ENCODE measurements at regions not wholly inside any gene's neighbourhood (a gene's known extent, or its start where the extent isn't known, plus 50 kb on each side); places are given as distances from the start of the nearest gene placed in this dataset.
A peak's percentile ranks its signal among the peaks of the same experiment; 100 is the strongest.

DNA sequence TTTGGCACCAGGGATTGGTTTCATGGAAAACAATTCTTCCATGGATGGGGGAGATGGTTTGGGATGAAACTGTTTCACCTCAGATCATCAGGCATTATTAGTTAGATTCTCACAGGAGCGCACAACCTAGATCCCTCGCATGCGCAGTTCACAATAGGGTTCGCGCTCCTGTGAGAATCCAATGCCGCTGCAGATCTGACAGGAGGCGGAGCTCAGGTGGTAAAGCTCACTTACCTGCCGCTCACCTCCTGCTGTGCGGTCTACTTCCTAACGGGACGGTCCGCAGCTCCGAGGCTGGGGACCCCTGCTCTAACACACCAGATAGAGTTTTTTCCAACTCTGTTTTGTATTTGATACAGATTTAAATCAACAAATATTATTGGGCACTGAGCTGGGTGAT lies 286.5 kb downstream of the MTX2 start (continued):
- TF ChIP-seq, protein P1, sequence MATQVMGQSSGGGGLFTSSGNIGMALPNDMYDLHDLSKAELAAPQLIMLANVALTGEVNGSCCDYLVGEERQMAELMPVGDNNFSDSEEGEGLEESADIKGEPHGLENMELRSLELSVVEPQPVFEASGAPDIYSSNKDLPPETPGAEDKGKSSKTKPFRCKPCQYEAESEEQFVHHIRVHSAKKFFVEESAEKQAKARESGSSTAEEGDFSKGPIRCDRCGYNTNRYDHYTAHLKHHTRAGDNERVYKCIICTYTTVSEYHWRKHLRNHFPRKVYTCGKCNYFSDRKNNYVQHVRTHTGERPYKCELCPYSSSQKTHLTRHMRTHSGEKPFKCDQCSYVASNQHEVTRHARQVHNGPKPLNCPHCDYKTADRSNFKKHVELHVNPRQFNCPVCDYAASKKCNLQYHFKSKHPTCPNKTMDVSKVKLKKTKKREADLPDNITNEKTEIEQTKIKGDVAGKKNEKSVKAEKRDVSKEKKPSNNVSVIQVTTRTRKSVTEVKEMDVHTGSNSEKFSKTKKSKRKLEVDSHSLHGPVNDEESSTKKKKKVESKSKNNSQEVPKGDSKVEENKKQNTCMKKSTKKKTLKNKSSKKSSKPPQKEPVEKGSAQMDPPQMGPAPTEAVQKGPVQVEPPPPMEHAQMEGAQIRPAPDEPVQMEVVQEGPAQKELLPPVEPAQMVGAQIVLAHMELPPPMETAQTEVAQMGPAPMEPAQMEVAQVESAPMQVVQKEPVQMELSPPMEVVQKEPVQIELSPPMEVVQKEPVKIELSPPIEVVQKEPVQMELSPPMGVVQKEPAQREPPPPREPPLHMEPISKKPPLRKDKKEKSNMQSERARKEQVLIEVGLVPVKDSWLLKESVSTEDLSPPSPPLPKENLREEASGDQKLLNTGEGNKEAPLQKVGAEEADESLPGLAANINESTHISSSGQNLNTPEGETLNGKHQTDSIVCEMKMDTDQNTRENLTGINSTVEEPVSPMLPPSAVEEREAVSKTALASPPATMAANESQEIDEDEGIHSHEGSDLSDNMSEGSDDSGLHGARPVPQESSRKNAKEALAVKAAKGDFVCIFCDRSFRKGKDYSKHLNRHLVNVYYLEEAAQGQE (IDR thresholded peaks at IDR 0.05) = no peak
- TF ChIP-seq EGR1 (IDR thresholded peaks at IDR 0.05; ENCODE audit: low read depth in 2 of 2) = no peak

DNA sequence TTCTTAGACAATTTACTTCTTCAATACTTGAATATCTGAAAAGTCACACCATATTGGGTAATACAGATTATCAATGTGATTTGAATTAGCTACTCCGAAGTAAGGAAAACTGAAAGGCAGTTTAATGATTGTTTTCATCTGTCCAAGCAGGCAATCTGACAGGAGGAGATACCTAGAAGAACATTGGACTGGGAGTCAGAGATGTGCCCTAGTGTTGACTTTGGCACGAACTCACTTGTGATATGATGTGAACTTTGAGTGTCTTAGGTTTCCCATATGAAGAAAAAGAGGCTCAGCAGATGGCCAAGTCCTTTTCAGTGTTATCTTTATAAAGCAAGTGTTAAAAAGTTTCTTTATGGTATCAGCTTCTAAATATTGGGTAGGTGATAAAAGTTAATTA lies 287.1 kb downstream of the MTX2 start:
- Histone ChIP-seq H3K9me3 (ENCODE audit: control insufficient read depth in 4 of 4, low read length in 3 of 4) (no peaks in the 10 kb centered on the region), H3K9ac (ENCODE audit: low read depth in 1 of 2, low read length in 2 of 2) (no peak overlapping the region), H3K4me3 (ENCODE audit: low read depth in 1 of 3, low read length in 3 of 3) (no peak overlapping the region), H3K27me3 (ENCODE audit: control insufficient read depth in 4 of 4, insufficient read depth in 4 of 4, low read length in 3 of 4) (peaks cover 0 to 4% (median 0%) of the 10 kb centered on the region in 4 donors), H3K4me1 (ENCODE audit: control insufficient read depth in 4 of 4, insufficient read depth in 4 of 4, low read length in 3 of 4) (peaks cover 0 to 19% (median 10%) of the 10 kb centered on the region in 4 donors), H3K36me3 (ENCODE audit: control insufficient read depth in 4 of 4, insufficient read depth in 3 of 4, low read depth in 1 of 4, low read length in 3 of 4) (no peaks in the 10 kb centered on the region), H3K27ac (ENCODE audit: low read depth in 1 of 2, low read length in 2 of 2) (no peak overlapping the region)
- DNase-seq (ENCODE audit: low spot score) = no peak
- 25% methylated on average over 2 of the region's 2 CpGs for WGBS
- TF ChIP-seq HNF4A (conservative IDR thresholded peaks at IDR 0.05) (peak; percentile 15), SP1 (IDR thresholded peaks at IDR 0.05) (no peak), GABPA (IDR thresholded peaks at IDR 0.05 in 1 of 2, conservative IDR thresholded peaks at IDR 0.05 in 1 of 2) (no peak), TAF1 (conservative IDR thresholded peaks at IDR 0.05) (no peak)
- TF ChIP-seq, protein P2, sequence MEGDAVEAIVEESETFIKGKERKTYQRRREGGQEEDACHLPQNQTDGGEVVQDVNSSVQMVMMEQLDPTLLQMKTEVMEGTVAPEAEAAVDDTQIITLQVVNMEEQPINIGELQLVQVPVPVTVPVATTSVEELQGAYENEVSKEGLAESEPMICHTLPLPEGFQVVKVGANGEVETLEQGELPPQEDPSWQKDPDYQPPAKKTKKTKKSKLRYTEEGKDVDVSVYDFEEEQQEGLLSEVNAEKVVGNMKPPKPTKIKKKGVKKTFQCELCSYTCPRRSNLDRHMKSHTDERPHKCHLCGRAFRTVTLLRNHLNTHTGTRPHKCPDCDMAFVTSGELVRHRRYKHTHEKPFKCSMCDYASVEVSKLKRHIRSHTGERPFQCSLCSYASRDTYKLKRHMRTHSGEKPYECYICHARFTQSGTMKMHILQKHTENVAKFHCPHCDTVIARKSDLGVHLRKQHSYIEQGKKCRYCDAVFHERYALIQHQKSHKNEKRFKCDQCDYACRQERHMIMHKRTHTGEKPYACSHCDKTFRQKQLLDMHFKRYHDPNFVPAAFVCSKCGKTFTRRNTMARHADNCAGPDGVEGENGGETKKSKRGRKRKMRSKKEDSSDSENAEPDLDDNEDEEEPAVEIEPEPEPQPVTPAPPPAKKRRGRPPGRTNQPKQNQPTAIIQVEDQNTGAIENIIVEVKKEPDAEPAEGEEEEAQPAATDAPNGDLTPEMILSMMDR (IDR thresholded peaks at IDR 0.05; ENCODE audit: low read depth, low read length, missing input control) = no peak

DNA sequence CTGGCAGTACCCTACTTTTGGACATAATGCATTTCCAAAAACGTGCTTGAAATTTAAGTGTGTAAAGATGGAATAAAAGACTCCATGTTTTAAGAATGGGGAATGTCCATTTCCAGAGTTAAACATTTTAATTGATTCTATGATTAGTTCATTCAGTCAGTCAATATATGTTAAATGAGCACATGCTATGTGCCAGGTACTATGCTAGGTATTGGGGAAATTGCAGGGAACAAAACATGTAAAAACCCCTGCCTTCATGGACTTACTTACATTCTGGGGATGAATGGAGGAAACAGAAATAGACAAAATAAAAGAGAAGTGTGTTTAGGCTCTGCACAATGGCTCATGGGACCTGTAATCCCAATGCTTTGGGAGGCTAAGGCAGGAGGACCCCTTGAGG lies 288.6 kb downstream of the MTX2 start:
- H3K4me3 ChIP-seq (ENCODE audit: low read depth in 1 of 3, low read length in 3 of 3) = no peak overlapping the region
- peaks cover 0 to 4% (median 0%) of the 10 kb centered on the region in 4 donors for H3K27me3 ChIP-seq (ENCODE audit: control insufficient read depth in 4 of 4, insufficient read depth in 4 of 4, low read length in 3 of 4)
- no peaks in the 10 kb centered on the region for H3K36me3 ChIP-seq (ENCODE audit: control insufficient read depth in 4 of 4, insufficient read depth in 3 of 4, low read depth in 1 of 4, low read length in 3 of 4)
- H3K9me3 ChIP-seq (ENCODE audit: control insufficient read depth in 4 of 4, low read length in 3 of 4) = no peaks in the 10 kb centered on the region
- TF ChIP-seq, protein P3, sequence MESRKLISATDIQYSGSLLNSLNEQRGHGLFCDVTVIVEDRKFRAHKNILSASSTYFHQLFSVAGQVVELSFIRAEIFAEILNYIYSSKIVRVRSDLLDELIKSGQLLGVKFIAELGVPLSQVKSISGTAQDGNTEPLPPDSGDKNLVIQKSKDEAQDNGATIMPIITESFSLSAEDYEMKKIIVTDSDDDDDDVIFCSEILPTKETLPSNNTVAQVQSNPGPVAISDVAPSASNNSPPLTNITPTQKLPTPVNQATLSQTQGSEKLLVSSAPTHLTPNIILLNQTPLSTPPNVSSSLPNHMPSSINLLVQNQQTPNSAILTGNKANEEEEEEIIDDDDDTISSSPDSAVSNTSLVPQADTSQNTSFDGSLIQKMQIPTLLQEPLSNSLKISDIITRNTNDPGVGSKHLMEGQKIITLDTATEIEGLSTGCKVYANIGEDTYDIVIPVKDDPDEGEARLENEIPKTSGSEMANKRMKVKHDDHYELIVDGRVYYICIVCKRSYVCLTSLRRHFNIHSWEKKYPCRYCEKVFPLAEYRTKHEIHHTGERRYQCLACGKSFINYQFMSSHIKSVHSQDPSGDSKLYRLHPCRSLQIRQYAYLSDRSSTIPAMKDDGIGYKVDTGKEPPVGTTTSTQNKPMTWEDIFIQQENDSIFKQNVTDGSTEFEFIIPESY (IDR thresholded peaks at IDR 0.05) = no peak
- H3K4me1 ChIP-seq (ENCODE audit: control insufficient read depth in 4 of 4, insufficient read depth in 4 of 4, low read length in 3 of 4) = peaks cover 0 to 19% (median 10%) of the 10 kb centered on the region in 4 donors
- DNase-seq (ENCODE audit: low spot score) = no peak
- no peak overlapping the region for H3K27ac ChIP-seq (ENCODE audit: low read depth in 1 of 2, low read length in 2 of 2)
- 84% methylated on average over 1 of the region's 1 CpG for WGBS
- no peak overlapping the region for H3K9ac ChIP-seq (ENCODE audit: low read depth in 1 of 2, low read length in 2 of 2)
